PC-3 (cell line): ENCODE measurements at regions not wholly inside any gene's neighbourhood (a gene's known extent, or its start where the extent isn't known, plus 50 kb on each side); places are given as distances from the start of the nearest gene placed in this dataset.

Source experiments
- CTCF ChIP-seq: fragments of 300-600 bp; sonication (generic); conservative IDR thresholded peaks from 2 replicates; pipeline ENCODE4 v1.5.1; 2017; ENCODE audit warnings: antibody characterized with exemption, low read depth, mild to moderate bottlenecking, low read length
- EZH2 ChIP-seq: fragments of 300-600 bp; sonication (generic); IDR thresholded peaks from one replicate; pipeline ENCODE4 v1.6.1; 2017; ENCODE audit warnings: antibody characterized with exemption, mild to moderate bottlenecking, low read length; ENCODE audit not compliant: unreplicated experiment

DNA sequence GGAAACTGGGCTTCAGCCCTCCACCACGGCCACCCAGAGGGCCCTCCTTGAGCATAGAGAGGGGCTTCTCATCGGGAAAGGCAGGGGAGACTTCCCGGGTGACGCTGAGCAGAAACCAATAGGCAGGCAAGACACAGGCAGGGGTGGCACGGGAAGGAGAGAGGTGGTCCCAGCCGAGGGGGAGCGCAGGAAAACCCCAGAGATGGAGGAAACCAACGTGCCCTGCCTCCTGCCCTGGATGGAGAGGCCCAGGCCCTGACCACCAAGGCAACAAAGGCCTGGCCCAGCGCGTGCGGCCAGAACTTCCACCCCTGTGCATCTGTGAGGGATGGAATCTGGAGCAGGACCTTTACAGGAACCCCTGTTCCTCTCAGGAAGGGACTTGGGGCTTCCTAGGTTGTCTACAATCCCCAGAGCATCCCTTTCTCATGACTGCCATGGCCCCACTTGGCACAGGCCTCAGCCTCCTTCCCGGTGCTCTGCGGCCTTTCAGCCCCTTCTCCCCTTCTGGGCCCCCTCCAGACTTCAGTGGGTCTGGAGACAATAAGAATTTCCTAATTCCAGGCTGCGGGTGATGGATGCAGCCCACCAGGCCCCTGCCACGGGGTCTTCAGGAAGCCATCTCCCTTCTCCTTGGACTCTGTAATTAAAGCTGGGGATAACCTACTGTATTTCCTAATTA, 137.0 kb upstream of the RET start:
- TF ChIP-seq CTCF (no peak), EZH2 (no peak)
